Endothelial cell of umbilical vein (primary cell): ENCODE measurements at regions not wholly inside any gene's neighbourhood (a gene's known extent, or its start where the extent isn't known, plus 50 kb on each side); places are given as distances from the start of the nearest gene placed in this dataset.

Experiments used
- CTCF ChIP-seq, 2 donors: IDR thresholded peaks; 1 replicate in 1 of 2; 2 replicates in 1 of 2; pipeline ENCODE4 v1.5.1; 2011; ENCODE audit warnings: low read length in 2 of 2, mild to moderate bottlenecking in 2 of 2, moderate library complexity in 2 of 2, control low read depth in 1 of 2, inconsistent platforms in 1 of 2, low read depth in 1 of 2; ENCODE audit not compliant: insufficient read depth in 1 of 2; ENCODE audit errors: extremely low read depth in 1 of 2
- EZH2 ChIP-seq: IDR thresholded peaks from 2 replicates; pipeline ENCODE4 v1.6.1; 2012; ENCODE audit warnings: borderline replicate concordance, low read depth, mild to moderate bottlenecking, moderate library complexity, low read length, inconsistent platforms; ENCODE audit not compliant: severe bottlenecking
- FOS ChIP-seq: IDR thresholded peaks from 2 replicates; pipeline ENCODE4 v1.6.1; 2011; ENCODE audit warnings: mild to moderate bottlenecking, low read length, moderate library complexity, borderline replicate concordance; ENCODE audit not compliant: insufficient read depth
- GATA2 ChIP-seq: IDR thresholded peaks from 2 replicates; pipeline ENCODE4 v1.7.0; 2011; ENCODE audit warnings: low read depth, mild to moderate bottlenecking, moderate library complexity, mixed read lengths, low read length; ENCODE audit not compliant: insufficient read length, insufficient read depth
- JUN ChIP-seq: IDR thresholded peaks from 2 replicates; pipeline ENCODE4 v1.6.1; 2011; ENCODE audit warnings: borderline replicate concordance, low read depth; ENCODE audit not compliant: insufficient read length, insufficient read depth
- MYC ChIP-seq: IDR thresholded peaks from one replicate; pipeline ENCODE4 v1.6.1; 2011; ENCODE audit warnings: mild to moderate bottlenecking, low read depth, low read length
- POLR2A ChIP-seq: IDR thresholded peaks from 2 replicates; pipeline ENCODE4 v1.6.1; 2012; ENCODE audit warnings: low read depth, mild to moderate bottlenecking, control low read depth, low read length
- POLR2AphosphoS5 ChIP-seq: IDR thresholded peaks from 2 replicates; pipeline ENCODE4 v1.6.1; 2012; ENCODE audit warnings: low read depth, mild to moderate bottlenecking, control low read depth, low read length, moderate library complexity; ENCODE audit not compliant: insufficient read depth
- TF ChIP-seq, protein P1 (sequence below): IDR thresholded peaks from 2 replicates; pipeline ENCODE4 v1.6.1; 2011; ENCODE audit not compliant: insufficient read depth, insufficient read length

DNA sequence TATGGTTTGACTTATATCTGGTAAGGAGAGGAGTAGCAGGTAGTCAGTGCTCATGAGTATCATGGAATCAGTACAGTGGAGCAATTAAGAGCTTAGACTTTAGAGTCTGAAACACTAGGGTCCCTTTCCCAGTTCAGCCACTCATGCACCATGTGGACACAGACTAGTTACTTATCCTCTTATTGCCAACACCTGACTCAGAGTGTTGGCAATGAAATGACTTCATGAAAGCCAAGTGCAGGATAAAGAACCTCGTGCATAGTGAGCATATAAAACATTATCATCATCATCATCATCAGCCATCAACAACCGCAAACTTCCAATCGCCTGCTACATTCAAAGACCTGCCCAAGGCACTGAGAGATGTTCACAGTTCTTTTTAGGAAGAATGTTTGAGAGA is 164.2 kb downstream of the FOXO1 start:
- TF ChIP-seq MYC (no peak), CTCF (IDR thresholded peaks at IDR 0.05; ENCODE audit: extremely low read depth in 1 of 2, insufficient read depth in 1 of 2, low read depth in 1 of 2, low read length in 2 of 2) (no peak), POLR2AphosphoS5 (no peak), POLR2A (no peak), GATA2 (no peak), EZH2 (no peak), JUN (no peak), FOS (no peak)
- TF ChIP-seq, protein P1, sequence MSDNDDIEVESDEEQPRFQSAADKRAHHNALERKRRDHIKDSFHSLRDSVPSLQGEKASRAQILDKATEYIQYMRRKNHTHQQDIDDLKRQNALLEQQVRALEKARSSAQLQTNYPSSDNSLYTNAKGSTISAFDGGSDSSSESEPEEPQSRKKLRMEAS = no peak
